HEK293 (cell line): ENCODE measurements at regions not wholly inside any gene's neighbourhood (a gene's known extent, or its start where the extent isn't known, plus 50 kb on each side); places are given as distances from the start of the nearest gene placed in this dataset.

Experiments used
- CTCF ChIA-PET: fragments of 350-600 bp; formaldehyde crosslinking; extraction: SDS; loops from one replicate; lab custom pipeline; 2021; ENCODE audit warnings: antibody characterized with exemption; lab: Yijun Ruan, JAX
- POLR2A ChIA-PET: fragments of 300-600 bp; formaldehyde crosslinking; extraction: SDS; loops from one replicate; lab custom pipeline; 2020; ENCODE audit warnings: antibody characterized with exemption, inconsistent platforms; lab: Yijun Ruan, JAX
- H3K27ac ChIP-seq: fragments of 200-500 bp; sonication (Bioruptor generic); 2 replicates; pipeline ENCODE4 v1.5.1; 2014; ENCODE audit warnings: low read depth, low read length, control low read depth, inconsistent platforms; ENCODE audit errors: extremely low read depth
- H3K36me3 ChIP-seq, 2 experiments: fragments of 200-500 bp in 1 of 2; sonication (Bioruptor generic) in 1 of 2; 1 replicate in 1 of 2; 2 replicates in 1 of 2; pipeline ENCODE4 v1.5.1; 2014 to 2017; ENCODE audit warnings: inconsistent platforms in 2 of 2, low read length in 2 of 2; ENCODE audit not compliant: control insufficient read depth in 2 of 2, insufficient read depth in 1 of 2
- H3K4me1 ChIP-seq: fragments of 200-500 bp; sonication (Bioruptor generic); 2 replicates; pipeline ENCODE4 v1.5.1; 2014; ENCODE audit warnings: mild to moderate bottlenecking, low read length, inconsistent platforms; ENCODE audit not compliant: control insufficient read depth, insufficient read depth
- H3K4me3 ChIP-seq: 2 replicates; pipeline ENCODE4 v1.5.1; 2011; ENCODE audit warnings: low read depth, mild to moderate bottlenecking, control low read depth, low read length, moderate library complexity
- H3K9me3 ChIP-seq: fragments of 200-500 bp; sonication (Bioruptor generic); 2 replicates; pipeline ENCODE4 v1.5.1; 2014; ENCODE audit warnings: low read depth, low read length, inconsistent platforms; ENCODE audit not compliant: control insufficient read depth, insufficient read depth
- KLF1 ChIP-seq: fragments of 450-650 bp; formaldehyde crosslinking; IDR thresholded peaks from 2 replicates; pipeline ENCODE4 v1.5.1; 2016; ENCODE audit warnings: missing biosample characterization, missing genetic modification characterization
- KLF8 ChIP-seq: fragments of 450-650 bp; formaldehyde crosslinking; IDR thresholded peaks from 2 replicates; pipeline ENCODE4 v1.5.1; 2016; ENCODE audit warnings: missing biosample characterization, missing genetic modification characterization
- PRDM1 ChIP-seq: fragments of 450-650 bp; formaldehyde crosslinking; IDR thresholded peaks from 2 replicates; pipeline ENCODE4; 2016; ENCODE audit warnings: missing biosample characterization, missing genetic modification characterization
- SETDB1 ChIP-seq: IDR thresholded peaks from one replicate; pipeline ENCODE4 v1.6.1; 2017; ENCODE audit warnings: mild to moderate bottlenecking, low read length, moderate library complexity, mixed read lengths; ENCODE audit not compliant: insufficient read length
- ZBTB20 ChIP-seq: fragments of 450-650 bp; formaldehyde crosslinking; IDR thresholded peaks from 2 replicates; pipeline ENCODE4 v1.5.1; 2016; ENCODE audit warnings: missing biosample characterization, missing genetic modification characterization
- ZBTB8A ChIP-seq: fragments of 450-650 bp; formaldehyde crosslinking; IDR thresholded peaks from 2 replicates; pipeline ENCODE4 v1.5.1; 2016; ENCODE audit warnings: missing biosample characterization, missing genetic modification characterization
- ZFP37 ChIP-seq: fragments of 450-650 bp; formaldehyde crosslinking; IDR thresholded peaks from 2 replicates; pipeline ENCODE4 v1.5.1; 2016; ENCODE audit warnings: missing biosample characterization, missing genetic modification characterization
- ZNF133 ChIP-seq: fragments of 450-650 bp; formaldehyde crosslinking; IDR thresholded peaks from 2 replicates; pipeline ENCODE4 v1.5.1; 2016; ENCODE audit warnings: missing biosample characterization, missing genetic modification characterization
- ZNF138 ChIP-seq: fragments of 450-650 bp; formaldehyde crosslinking; IDR thresholded peaks from 2 replicates; pipeline ENCODE4 v1.5.1; 2016; ENCODE audit warnings: missing biosample characterization, missing genetic modification characterization, borderline replicate concordance
- ZNF157 ChIP-seq: fragments of 450-650 bp; formaldehyde crosslinking; IDR thresholded peaks from 2 replicates; pipeline ENCODE4 v1.5.1; 2016; ENCODE audit warnings: missing biosample characterization, missing genetic modification characterization
- ZNF266 ChIP-seq: fragments of 450-650 bp; formaldehyde crosslinking; IDR thresholded peaks from 2 replicates; pipeline ENCODE4 v1.5.1; 2016; ENCODE audit warnings: missing biosample characterization, missing genetic modification characterization, low read depth
- ZNF274 ChIP-seq, 2 experiments: fragments of 200-500 bp in 1 of 2; fragments of 450-650 bp in 1 of 2; sonication (Bioruptor generic) in 1 of 2; formaldehyde crosslinking in 1 of 2; IDR thresholded peaks; 2 replicates each; pipeline versions ENCODE4 v1.5.1 to v1.6.1; 2014 to 2016; ENCODE audit warnings: borderline replicate concordance in 1 of 2, inconsistent platforms in 1 of 2, low read length in 1 of 2, missing biosample characterization in 1 of 2, missing genetic modification characterization in 1 of 2
- ZNF324 ChIP-seq: fragments of 450-650 bp; formaldehyde crosslinking; IDR thresholded peaks from 2 replicates; pipeline ENCODE4 v1.5.1; 2016; ENCODE audit warnings: missing biosample characterization, missing genetic modification characterization
- ZNF366 ChIP-seq: fragments of 450-650 bp; formaldehyde crosslinking; conservative IDR thresholded peaks from 2 replicates; pipeline ENCODE4 v1.5.1; 2016; ENCODE audit warnings: missing biosample characterization, missing genetic modification characterization
- ZNF416 ChIP-seq: fragments of 450-650 bp; formaldehyde crosslinking; IDR thresholded peaks from 2 replicates; pipeline ENCODE4 v1.5.1; 2016; ENCODE audit warnings: missing biosample characterization, missing genetic modification characterization
- ZNF530 ChIP-seq: fragments of 450-650 bp; formaldehyde crosslinking; IDR thresholded peaks from 2 replicates; pipeline ENCODE4 v1.5.1; 2016; ENCODE audit warnings: low read depth, missing biosample characterization, missing genetic modification characterization
- ZNF548 ChIP-seq: fragments of 450-650 bp; formaldehyde crosslinking; IDR thresholded peaks from 2 replicates; pipeline ENCODE4 v1.5.1; 2016; ENCODE audit warnings: missing biosample characterization, missing genetic modification characterization
- ZNF560 ChIP-seq: fragments of 450-650 bp; formaldehyde crosslinking; IDR thresholded peaks from 2 replicates; pipeline ENCODE4 v1.5.1; 2017; ENCODE audit warnings: missing biosample characterization, missing genetic modification characterization, borderline replicate concordance
- ZNF664 ChIP-seq: fragments of 450-650 bp; formaldehyde crosslinking; IDR thresholded peaks from 2 replicates; pipeline ENCODE4 v1.5.1; 2016; ENCODE audit warnings: missing biosample characterization, missing genetic modification characterization
- ZNF670 ChIP-seq: fragments of 450-650 bp; formaldehyde crosslinking; IDR thresholded peaks from 2 replicates; pipeline ENCODE4 v1.5.1; 2016; ENCODE audit warnings: missing biosample characterization, missing genetic modification characterization, low read depth
- ZNF747 ChIP-seq: fragments of 450-650 bp; formaldehyde crosslinking; IDR thresholded peaks from 2 replicates; pipeline ENCODE4 v1.5.1; 2016; ENCODE audit warnings: missing biosample characterization, missing genetic modification characterization
- ZNF792 ChIP-seq: fragments of 450-650 bp; formaldehyde crosslinking; IDR thresholded peaks from 2 replicates; pipeline ENCODE4 v1.5.1; 2016; ENCODE audit warnings: missing biosample characterization, missing genetic modification characterization
- ZSCAN16 ChIP-seq: fragments of 450-650 bp; formaldehyde crosslinking; IDR thresholded peaks from 2 replicates; pipeline ENCODE4 v1.5.1; 2016; ENCODE audit warnings: missing biosample characterization, missing genetic modification characterization
- ZSCAN23 ChIP-seq: fragments of 450-650 bp; formaldehyde crosslinking; IDR thresholded peaks from 2 replicates; pipeline ENCODE4 v1.5.1; 2016; ENCODE audit warnings: missing biosample characterization, missing genetic modification characterization
- TF ChIP-seq, protein P1 (sequence below): fragments of 450-650 bp; formaldehyde crosslinking; IDR thresholded peaks from 2 replicates; pipeline ENCODE4 v1.5.1; 2016; ENCODE audit warnings: missing biosample characterization, missing genetic modification characterization
- TF ChIP-seq, protein P2 (sequence below): fragments of 450-650 bp; formaldehyde crosslinking; IDR thresholded peaks from 2 replicates; pipeline ENCODE4 v1.5.1; 2016; ENCODE audit warnings: missing biosample characterization, missing genetic modification characterization
- TF ChIP-seq, protein P3 (sequence below): fragments of 450-650 bp; formaldehyde crosslinking; IDR thresholded peaks from 2 replicates; pipeline ENCODE4 v1.5.1; 2016; ENCODE audit warnings: missing biosample characterization, missing genetic modification characterization, borderline replicate concordance

DNA sequence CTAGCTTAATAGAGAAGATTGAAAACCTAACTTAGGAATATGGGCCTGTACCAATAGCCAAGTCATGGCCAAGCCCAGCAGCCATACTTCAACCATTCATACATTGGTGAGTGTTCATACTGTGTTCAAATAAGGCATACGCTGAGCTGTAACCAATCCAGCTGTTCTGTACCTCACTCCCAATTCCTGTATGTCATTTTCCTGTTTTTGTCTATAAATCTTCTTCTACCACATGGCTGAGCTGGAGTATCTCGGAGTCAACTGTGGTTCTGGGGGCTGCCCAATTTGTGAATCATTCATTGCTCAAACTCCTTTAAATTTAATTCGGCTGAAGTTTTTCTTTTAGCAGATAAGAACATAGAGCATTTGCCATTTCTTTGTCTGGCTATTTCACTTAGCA lies 195.3 kb upstream of the ANKRD50 start (continued):
- TF ChIP-seq ZBTB20 (tag by site-specific recombination) (no peak), ZNF366 (tag by site-specific recombination) (no peak), ZFP37 (tag by site-specific recombination) (no peak), ZNF560 (no peak), ZNF747 (no peak), SETDB1 (no peak), ZNF664 (no peak), ZSCAN23 (no peak), KLF8 (tag by site-specific recombination) (no peak)
- TF ChIP-seq, protein P1, sequence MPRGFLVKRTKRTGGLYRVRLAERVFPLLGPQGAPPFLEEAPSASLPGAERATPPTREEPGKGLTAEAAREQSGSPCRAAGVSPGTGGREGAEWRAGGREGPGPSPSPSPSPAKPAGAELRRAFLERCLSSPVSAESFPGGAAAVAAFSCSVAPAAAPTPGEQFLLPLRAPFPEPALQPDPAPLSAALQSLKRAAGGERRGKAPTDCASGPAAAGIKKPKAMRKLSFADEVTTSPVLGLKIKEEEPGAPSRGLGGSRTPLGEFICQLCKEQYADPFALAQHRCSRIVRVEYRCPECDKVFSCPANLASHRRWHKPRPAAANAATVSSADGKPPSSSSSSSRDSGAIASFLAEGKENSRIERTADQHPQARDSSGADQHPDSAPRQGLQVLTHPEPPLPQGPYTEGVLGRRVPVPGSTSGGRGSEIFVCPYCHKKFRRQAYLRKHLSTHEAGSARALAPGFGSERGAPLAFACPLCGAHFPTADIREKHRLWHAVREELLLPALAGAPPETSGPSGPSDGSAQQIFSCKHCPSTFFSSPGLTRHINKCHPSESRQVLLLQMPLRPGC = no peak

DNA sequence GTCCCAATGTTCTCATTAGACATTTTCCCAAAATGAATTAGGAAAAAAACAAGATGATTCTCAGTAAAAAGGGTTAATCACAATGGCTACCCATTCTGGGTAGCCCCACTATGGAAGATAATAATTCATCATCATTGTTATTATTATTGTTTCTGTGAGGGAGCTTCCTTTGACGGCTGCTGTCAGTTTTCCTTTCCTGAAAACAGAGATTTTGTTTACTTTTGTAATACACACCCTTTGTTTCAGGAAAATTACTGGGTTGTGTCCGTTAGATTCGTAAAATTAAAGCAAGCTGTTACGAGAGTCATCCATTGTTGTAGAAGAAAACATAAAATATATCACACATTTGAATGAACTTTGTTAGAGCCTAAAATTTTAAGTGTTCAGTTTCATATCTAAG lies 192.9 kb upstream of the ANKRD50 start:
- POLR2A ChIA-PET = no interaction called here
- Histone ChIP-seq H3K9me3 (no peaks in the 10 kb centered on the region), H3K4me1 (0 out of 2 replicates have a peak, but pooled peaks cover 3% of the 10 kb centered on the region), H3K36me3 (no peaks in the 10 kb centered on the region), H3K4me3 (no peak overlapping the region), H3K27ac (no peak overlapping the region)
- CTCF ChIA-PET = interaction anchor here (0.6 kb wide), 1 partner anchor 15 kb away, joined by 3 read pairs; no protein-coding TSS in a partner anchor
- TF ChIP-seq ZNF324 (tag by site-specific recombination) = no peak
- TF ChIP-seq ZNF530 (tag by site-specific recombination) = no peak
- TF ChIP-seq ZNF548 (tag by site-specific recombination) = no peak
- no peak for TF ChIP-seq ZNF266 (tag by site-specific recombination)
- TF ChIP-seq ZBTB8A (tag by site-specific recombination) = no peak
- TF ChIP-seq KLF1 (tag by site-specific recombination) = no peak
- no peak for TF ChIP-seq ZSCAN16
- TF ChIP-seq ZNF792 (tag by site-specific recombination) = no peak
- TF ChIP-seq ZNF274 (IDR thresholded peaks at IDR 0.05; ENCODE audit: low read length) = no peak
- no peak for TF ChIP-seq ZNF274 (tag by site-specific recombination; IDR thresholded peaks at IDR 0.05; ENCODE audit: borderline replicate concordance)
- no peak for TF ChIP-seq ZNF416 (tag by site-specific recombination)
- TF ChIP-seq, all 188 proteins: peak for 0

DNA sequence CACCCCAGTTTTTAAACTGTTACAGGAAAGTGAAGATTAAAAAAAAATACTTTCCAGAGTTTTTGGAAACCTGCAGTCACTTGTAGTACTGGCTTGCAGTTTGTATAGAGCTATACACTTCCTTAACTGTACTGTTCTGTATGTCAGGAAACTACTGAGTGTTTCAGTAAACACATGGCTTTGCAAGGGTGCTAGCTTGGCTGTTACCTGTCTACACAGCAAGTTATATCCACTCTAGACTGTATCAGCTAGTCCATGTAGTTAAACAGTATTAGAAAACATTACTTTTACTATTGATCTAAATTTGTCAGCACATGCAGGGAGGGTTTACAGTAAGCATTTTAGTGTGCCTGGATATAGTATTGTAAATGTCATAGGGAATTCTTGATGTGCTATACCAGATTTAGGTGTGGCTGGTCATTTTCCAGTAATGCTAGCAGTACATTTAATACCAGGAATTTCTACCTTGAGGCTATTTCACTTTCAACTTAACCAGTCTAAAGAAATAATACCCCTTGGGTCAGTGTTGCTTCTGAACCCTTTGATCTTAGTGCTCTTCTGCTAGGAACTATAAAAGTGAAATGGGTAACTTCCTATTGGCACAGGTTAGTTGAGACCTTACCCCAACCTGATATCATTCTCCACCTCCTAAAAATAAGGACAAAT lies 192.3 kb upstream of the ANKRD50 start:
- Histone ChIP-seq H3K4me3 (no peak overlapping the region), H3K4me1 (0 out of 2 replicates have a peak, but pooled peaks cover 3% of the 10 kb centered on the region), H3K9me3 (no peaks in the 10 kb centered on the region), H3K27ac (no peak overlapping the region), H3K36me3 (no peaks in the 10 kb centered on the region)
- ChIA-PET POLR2A (no interaction called here), CTCF (interaction anchor here (1.1 kb wide), 1 partner anchor 567 kb away, joined by 3 read pairs; no protein-coding TSS in a partner anchor)
- no peak for TF ChIP-seq ZNF133
- TF ChIP-seq SETDB1 = no peak
- TF ChIP-seq ZNF548 (tag by site-specific recombination) = no peak
- TF ChIP-seq PRDM1 = no peak
- no peak for TF ChIP-seq ZNF157 (tag by site-specific recombination)
- TF ChIP-seq, protein P2, sequence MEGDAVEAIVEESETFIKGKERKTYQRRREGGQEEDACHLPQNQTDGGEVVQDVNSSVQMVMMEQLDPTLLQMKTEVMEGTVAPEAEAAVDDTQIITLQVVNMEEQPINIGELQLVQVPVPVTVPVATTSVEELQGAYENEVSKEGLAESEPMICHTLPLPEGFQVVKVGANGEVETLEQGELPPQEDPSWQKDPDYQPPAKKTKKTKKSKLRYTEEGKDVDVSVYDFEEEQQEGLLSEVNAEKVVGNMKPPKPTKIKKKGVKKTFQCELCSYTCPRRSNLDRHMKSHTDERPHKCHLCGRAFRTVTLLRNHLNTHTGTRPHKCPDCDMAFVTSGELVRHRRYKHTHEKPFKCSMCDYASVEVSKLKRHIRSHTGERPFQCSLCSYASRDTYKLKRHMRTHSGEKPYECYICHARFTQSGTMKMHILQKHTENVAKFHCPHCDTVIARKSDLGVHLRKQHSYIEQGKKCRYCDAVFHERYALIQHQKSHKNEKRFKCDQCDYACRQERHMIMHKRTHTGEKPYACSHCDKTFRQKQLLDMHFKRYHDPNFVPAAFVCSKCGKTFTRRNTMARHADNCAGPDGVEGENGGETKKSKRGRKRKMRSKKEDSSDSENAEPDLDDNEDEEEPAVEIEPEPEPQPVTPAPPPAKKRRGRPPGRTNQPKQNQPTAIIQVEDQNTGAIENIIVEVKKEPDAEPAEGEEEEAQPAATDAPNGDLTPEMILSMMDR (tag by site-specific recombination) = no peak
- TF ChIP-seq, protein P3, sequence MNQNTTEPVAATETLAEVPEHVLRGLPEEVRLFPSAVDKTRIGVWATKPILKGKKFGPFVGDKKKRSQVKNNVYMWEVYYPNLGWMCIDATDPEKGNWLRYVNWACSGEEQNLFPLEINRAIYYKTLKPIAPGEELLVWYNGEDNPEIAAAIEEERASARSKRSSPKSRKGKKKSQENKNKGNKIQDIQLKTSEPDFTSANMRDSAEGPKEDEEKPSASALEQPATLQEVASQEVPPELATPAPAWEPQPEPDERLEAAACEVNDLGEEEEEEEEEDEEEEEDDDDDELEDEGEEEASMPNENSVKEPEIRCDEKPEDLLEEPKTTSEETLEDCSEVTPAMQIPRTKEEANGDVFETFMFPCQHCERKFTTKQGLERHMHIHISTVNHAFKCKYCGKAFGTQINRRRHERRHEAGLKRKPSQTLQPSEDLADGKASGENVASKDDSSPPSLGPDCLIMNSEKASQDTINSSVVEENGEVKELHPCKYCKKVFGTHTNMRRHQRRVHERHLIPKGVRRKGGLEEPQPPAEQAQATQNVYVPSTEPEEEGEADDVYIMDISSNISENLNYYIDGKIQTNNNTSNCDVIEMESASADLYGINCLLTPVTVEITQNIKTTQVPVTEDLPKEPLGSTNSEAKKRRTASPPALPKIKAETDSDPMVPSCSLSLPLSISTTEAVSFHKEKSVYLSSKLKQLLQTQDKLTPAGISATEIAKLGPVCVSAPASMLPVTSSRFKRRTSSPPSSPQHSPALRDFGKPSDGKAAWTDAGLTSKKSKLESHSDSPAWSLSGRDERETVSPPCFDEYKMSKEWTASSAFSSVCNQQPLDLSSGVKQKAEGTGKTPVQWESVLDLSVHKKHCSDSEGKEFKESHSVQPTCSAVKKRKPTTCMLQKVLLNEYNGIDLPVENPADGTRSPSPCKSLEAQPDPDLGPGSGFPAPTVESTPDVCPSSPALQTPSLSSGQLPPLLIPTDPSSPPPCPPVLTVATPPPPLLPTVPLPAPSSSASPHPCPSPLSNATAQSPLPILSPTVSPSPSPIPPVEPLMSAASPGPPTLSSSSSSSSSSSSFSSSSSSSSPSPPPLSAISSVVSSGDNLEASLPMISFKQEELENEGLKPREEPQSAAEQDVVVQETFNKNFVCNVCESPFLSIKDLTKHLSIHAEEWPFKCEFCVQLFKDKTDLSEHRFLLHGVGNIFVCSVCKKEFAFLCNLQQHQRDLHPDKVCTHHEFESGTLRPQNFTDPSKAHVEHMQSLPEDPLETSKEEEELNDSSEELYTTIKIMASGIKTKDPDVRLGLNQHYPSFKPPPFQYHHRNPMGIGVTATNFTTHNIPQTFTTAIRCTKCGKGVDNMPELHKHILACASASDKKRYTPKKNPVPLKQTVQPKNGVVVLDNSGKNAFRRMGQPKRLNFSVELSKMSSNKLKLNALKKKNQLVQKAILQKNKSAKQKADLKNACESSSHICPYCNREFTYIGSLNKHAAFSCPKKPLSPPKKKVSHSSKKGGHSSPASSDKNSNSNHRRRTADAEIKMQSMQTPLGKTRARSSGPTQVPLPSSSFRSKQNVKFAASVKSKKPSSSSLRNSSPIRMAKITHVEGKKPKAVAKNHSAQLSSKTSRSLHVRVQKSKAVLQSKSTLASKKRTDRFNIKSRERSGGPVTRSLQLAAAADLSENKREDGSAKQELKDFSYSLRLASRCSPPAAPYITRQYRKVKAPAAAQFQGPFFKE (tag by site-specific recombination) = no peak
- TF ChIP-seq ZNF138 (tag by site-specific recombination) = no peak
- no peak for TF ChIP-seq ZNF670 (tag by site-specific recombination)
